NT2/D1 (cell line): ENCODE measurements at regions not wholly inside any gene's neighbourhood (a gene's known extent, or its start where the extent isn't known, plus 50 kb on each side); places are given as distances from the start of the nearest gene placed in this dataset.
"Not testable (repeated sequence)": the region's sequence is repeated elsewhere in the genome, so short reads cannot be mapped to it uniquely, and the experiment has no call there.

Experiments
- DNase-seq: peaks from one replicate; pipeline ENCODE4 v3.0.0-alpha.2; 2011; ENCODE audit warnings: low read depth, low spot score
- H3K27me3 ChIP-seq: 2 replicates; pipeline ENCODE4 v1.6.0; 2011; ENCODE audit warnings: mild to moderate bottlenecking; ENCODE audit not compliant: insufficient read length, insufficient read depth
- H3K36me3 ChIP-seq: 2 replicates; pipeline ENCODE4 v1.6.1; 2011; ENCODE audit warnings: mild to moderate bottlenecking, low read length, mixed read lengths; ENCODE audit not compliant: insufficient read depth, insufficient read length
- H3K4me1 ChIP-seq: 2 replicates; pipeline ENCODE4 v1.5.1; 2011; ENCODE audit not compliant: insufficient read depth, insufficient read length
- H3K4me3 ChIP-seq: 2 replicates; pipeline ENCODE4 v1.5.1; 2011; ENCODE audit warnings: low read depth; ENCODE audit not compliant: insufficient read length
- H3K9ac ChIP-seq: 2 replicates; pipeline ENCODE4 v1.6.0; 2011; ENCODE audit warnings: low read depth; ENCODE audit not compliant: insufficient read length
- H3K9me3 ChIP-seq: 2 replicates; pipeline ENCODE4 v1.5.1; 2011; ENCODE audit warnings: mild to moderate bottlenecking, low read length; ENCODE audit not compliant: insufficient read depth

GRCh38 chr4:189707227-189707626, 233.4 kb upstream of the FRG1 start:
- DNase-seq, H3K36me3 ChIP-seq, H3K9ac ChIP-seq, H3K9me3 ChIP-seq, H3K27me3 ChIP-seq, H3K4me3 ChIP-seq, H3K4me1 ChIP-seq: not testable (repeated sequence)

GRCh38 chr4:189711956-189712355, 228.7 kb upstream of the FRG1 start:
- not testable (repeated sequence) for H3K36me3 ChIP-seq, DNase-seq, H3K9ac ChIP-seq, H3K9me3 ChIP-seq, H3K4me3 ChIP-seq, H3K27me3 ChIP-seq, H3K4me1 ChIP-seq

- H3K36me3 ChIP-seq, H3K27me3 ChIP-seq, H3K9ac ChIP-seq, H3K9me3 ChIP-seq, DNase-seq, H3K4me1 ChIP-seq, H3K4me3 ChIP-seq: not testable (repeated sequence)
Observed at GRCh38 chr4:189721016-189721993, 219.4 kb upstream of the FRG1 start.

- H3K27me3 ChIP-seq, H3K36me3 ChIP-seq, H3K9ac ChIP-seq, H3K4me3 ChIP-seq, DNase-seq, H3K9me3 ChIP-seq, H3K4me1 ChIP-seq: not testable (repeated sequence)
Observed at GRCh38 chr4:189722324-189723003, 218.2 kb upstream of the FRG1 start.

DNA sequence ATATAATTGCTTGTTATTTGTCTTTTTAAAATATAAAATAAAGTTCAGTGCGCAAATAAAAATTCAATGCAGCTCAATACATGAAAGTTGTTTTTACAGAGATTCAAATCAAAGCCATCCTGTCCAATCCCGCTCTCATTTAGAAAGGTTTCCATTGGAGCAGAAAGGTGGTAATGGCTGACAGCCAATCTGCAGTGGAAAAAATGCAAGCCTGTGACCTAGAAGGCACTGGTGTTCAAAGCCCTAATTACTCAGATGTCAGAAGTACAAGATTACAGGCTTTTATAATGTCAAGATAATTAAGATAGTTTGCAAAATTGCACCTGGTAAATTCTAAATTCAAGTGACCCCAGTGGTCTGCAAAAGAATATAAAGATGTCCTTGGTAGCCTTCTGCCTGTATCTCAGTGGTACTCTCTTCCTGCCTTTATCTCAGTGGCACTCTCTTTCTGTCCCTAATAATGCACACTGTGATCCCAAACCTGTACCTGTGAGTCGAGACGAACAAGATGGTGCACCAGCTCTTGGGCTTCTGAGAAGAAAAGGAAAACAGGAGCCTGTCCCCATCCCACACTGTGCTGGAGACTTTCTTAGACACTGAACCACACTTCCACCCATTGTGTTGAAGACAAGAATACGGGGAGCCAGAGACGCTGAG, 212.6 kb upstream of the FRG1 start:
- not testable (repeated sequence) for H3K9me3 ChIP-seq, H3K9ac ChIP-seq, H3K4me1 ChIP-seq, H3K4me3 ChIP-seq, DNase-seq, H3K36me3 ChIP-seq, H3K27me3 ChIP-seq

DNA sequence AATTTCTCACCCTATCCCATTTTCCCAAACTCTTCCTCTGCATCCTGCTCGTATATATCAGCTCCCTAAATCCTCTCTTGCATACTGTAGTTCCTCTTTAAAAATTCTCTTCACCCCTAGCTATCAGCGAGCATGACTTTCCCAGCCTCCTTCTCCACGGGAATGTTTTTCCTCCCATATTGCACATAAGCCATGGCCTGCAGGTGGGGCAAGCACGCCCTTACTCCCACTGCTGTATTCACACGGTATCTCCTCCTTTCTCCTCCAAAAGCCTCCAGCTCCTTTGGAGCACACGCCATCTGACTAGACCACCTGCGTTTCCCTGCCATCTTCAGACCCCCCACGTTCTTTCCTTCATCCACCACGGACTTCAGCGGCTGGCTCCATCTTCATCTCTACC, 208.7 kb upstream of the FRG1 start:
- H3K27me3 ChIP-seq, H3K9ac ChIP-seq, H3K4me1 ChIP-seq, H3K9me3 ChIP-seq, H3K4me3 ChIP-seq, H3K36me3 ChIP-seq, DNase-seq: not testable (repeated sequence)

DNA sequence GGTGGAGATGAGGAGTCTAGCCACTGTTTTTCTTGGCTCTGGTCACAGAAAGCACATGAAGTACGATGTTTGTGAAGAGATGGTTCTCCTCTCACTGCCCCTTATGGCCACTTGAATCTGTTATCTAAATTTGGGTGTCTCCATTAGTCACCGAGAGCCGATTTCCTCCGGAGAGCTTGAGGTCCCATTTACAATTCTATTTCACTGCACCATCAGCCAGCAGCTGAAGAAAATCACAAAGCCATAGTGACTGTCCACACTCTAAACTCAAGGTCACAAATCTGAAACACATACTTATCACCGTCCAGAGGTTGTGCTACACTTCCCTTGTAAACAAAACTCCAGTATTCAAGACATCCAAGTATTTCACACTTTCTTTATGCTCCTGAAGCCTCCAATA, 207.2 kb upstream of the FRG1 start:
- not testable (repeated sequence) for H3K36me3 ChIP-seq, H3K27me3 ChIP-seq, H3K9ac ChIP-seq, H3K9me3 ChIP-seq, DNase-seq, H3K4me1 ChIP-seq, H3K4me3 ChIP-seq

- not testable (repeated sequence) for H3K4me3 ChIP-seq, H3K36me3 ChIP-seq, H3K9me3 ChIP-seq
Observed at GRCh38 chr4:189734648-189735267, 205.9 kb upstream of the FRG1 start.

DNA sequence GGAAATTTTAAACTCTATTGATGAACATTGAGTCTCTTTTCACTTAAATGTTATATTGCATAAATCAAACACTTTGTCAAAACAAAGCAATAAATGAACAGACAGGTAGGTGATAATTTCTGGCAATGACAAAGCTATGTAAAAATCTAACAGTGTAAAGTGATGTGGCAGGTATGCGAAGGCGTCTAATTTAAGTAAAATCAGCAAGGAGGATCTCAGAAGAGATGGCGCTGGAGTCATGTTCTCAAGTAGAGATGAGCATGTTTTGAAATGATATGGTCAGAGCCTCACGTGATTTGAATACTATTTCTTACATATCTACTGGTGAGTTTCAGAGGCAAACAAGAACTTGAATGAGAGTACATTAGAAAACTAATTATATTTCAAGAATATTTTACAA, 204.0 kb upstream of the FRG1 start:
- not testable (repeated sequence) for H3K4me1 ChIP-seq, H3K27me3 ChIP-seq, DNase-seq, H3K4me3 ChIP-seq, H3K9ac ChIP-seq, H3K36me3 ChIP-seq, H3K9me3 ChIP-seq

More at GRCh38 chr4:189734648-189735267, 205.9 kb upstream of the FRG1 start:
- DNase-seq, H3K4me1 ChIP-seq, H3K9ac ChIP-seq, H3K27me3 ChIP-seq: not testable (repeated sequence)

DNA sequence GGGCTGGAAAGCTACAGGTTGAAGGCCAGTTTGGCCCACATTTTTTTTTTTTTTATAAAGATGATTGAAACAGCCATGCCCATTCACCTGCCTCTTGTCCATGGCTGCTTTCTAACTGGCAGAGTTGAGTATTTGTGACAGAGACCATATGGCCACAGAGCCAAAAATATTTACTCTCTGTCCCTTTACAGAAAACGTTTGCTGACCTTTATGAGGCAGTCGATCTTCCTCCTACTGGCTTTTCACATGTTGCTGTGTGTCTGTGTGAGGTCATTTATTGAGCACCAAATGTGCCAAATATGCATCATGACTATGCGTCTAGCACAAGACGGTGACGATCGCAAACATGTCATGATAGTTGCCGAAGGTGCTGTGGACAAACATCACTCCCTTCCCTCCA, 200.6 kb upstream of the FRG1 start:
- H3K36me3 ChIP-seq, H3K27me3 ChIP-seq: not testable (repeated sequence)

More for the DNA sequence above, 200.6 kb upstream of the FRG1 start:
- not testable (repeated sequence) for DNase-seq, H3K4me1 ChIP-seq, H3K4me3 ChIP-seq, H3K9me3 ChIP-seq, H3K9ac ChIP-seq
